Liver (tissue), 3 donors: ENCODE measurements at regions not wholly inside any gene's neighbourhood (a gene's known extent, or its start where the extent isn't known, plus 50 kb on each side); places are given as distances from the start of the nearest gene placed in this dataset.

ENCODE experiments used
- EGR1 ChIP-seq, 2 donors: IDR thresholded peaks; 2 replicates each; pipeline ENCODE4 v1.6.1; 2016 to 2018; ENCODE audit warnings: antibody characterized with exemption in 2 of 2, low read depth in 2 of 2
- GABPA ChIP-seq, 2 donors: IDR thresholded peaks in 1 of 2; conservative IDR thresholded peaks in 1 of 2; 2 replicates each; pipeline ENCODE4 v1.6.1; 2016; ENCODE audit warnings: antibody characterized with exemption in 2 of 2, mild to moderate bottlenecking in 1 of 2, moderate library complexity in 1 of 2
- JUND ChIP-seq, 2 donors: IDR thresholded peaks; 2 replicates each; pipeline ENCODE4 v1.6.1; 2016; ENCODE audit warnings: antibody characterized with exemption in 2 of 2
- RAD21 ChIP-seq, 2 donors: IDR thresholded peaks; 2 replicates each; pipeline ENCODE4 v1.6.1; 2016; ENCODE audit warnings: antibody characterized with exemption in 2 of 2, mild to moderate bottlenecking in 2 of 2
- RXRA ChIP-seq, 2 donors: IDR thresholded peaks; 2 replicates each; pipeline ENCODE4 v1.6.1; 2017 to 2018; ENCODE audit warnings: antibody characterized with exemption in 2 of 2, mild to moderate bottlenecking in 1 of 2
- SP1 ChIP-seq: IDR thresholded peaks from 2 replicates; pipeline ENCODE4 v1.6.1; 2018; ENCODE audit warnings: antibody characterized with exemption, mild to moderate bottlenecking
- TAF1 ChIP-seq: conservative IDR thresholded peaks from 2 replicates; pipeline ENCODE4 v1.6.1; 2016; ENCODE audit warnings: antibody characterized with exemption, mild to moderate bottlenecking
- YY1 ChIP-seq: IDR thresholded peaks from 2 replicates; pipeline ENCODE4 v1.6.1; 2016; ENCODE audit warnings: antibody characterized with exemption, mild to moderate bottlenecking
- TF ChIP-seq, protein P1 (sequence below): fragments of 150-350 bp; IDR thresholded peaks from 2 replicates; pipeline ENCODE4 v1.5.1; 2017; ENCODE audit warnings: improper control_type of control experiment, low read depth, low read length; ENCODE audit not compliant: missing input control
- TF ChIP-seq, protein P2 (sequence below): IDR thresholded peaks from 2 replicates; pipeline ENCODE4 v1.6.1; 2016; ENCODE audit warnings: antibody characterized with exemption, mild to moderate bottlenecking
- TF ChIP-seq, protein P3 (sequence below): IDR thresholded peaks from 2 replicates; pipeline ENCODE4 v1.6.1; 2016; ENCODE audit warnings: antibody characterized with exemption
- donor health status: healthy.
- donor health status: healthy.

DNA sequence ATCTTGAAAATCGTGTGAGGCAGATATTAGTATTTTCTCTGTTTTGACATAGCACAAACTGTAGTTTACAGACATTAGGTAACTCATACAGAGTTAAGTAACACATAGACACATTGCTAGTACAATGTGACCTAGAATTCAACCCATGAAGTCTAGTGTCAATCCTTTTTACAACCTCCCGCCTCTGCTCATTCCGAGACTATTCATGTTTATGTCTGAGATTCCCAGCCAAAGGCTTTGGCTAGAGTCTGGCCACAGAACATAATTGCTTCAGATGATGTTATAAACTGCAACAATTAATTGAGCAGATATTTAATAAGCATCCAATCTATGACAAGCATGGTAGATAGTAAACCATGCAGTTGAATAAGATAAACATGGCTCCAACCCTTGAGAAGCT lies 841.0 kb downstream of the STIM2 start:
- TF ChIP-seq YY1 (no peak), RAD21 (IDR thresholded peaks at IDR 0.05) (no peak), GABPA (IDR thresholded peaks at IDR 0.05 in 1 of 2, conservative IDR thresholded peaks at IDR 0.05 in 1 of 2) (no peak), SP1 (no peak), JUND (IDR thresholded peaks at IDR 0.05) (no peak), TAF1 (no peak), EGR1 (IDR thresholded peaks at IDR 0.05; ENCODE audit: low read depth in 2 of 2) (no peak), RXRA (IDR thresholded peaks at IDR 0.05) (peak in 1 of 2 donors; percentile 40)
- TF ChIP-seq, protein P1, sequence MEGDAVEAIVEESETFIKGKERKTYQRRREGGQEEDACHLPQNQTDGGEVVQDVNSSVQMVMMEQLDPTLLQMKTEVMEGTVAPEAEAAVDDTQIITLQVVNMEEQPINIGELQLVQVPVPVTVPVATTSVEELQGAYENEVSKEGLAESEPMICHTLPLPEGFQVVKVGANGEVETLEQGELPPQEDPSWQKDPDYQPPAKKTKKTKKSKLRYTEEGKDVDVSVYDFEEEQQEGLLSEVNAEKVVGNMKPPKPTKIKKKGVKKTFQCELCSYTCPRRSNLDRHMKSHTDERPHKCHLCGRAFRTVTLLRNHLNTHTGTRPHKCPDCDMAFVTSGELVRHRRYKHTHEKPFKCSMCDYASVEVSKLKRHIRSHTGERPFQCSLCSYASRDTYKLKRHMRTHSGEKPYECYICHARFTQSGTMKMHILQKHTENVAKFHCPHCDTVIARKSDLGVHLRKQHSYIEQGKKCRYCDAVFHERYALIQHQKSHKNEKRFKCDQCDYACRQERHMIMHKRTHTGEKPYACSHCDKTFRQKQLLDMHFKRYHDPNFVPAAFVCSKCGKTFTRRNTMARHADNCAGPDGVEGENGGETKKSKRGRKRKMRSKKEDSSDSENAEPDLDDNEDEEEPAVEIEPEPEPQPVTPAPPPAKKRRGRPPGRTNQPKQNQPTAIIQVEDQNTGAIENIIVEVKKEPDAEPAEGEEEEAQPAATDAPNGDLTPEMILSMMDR, result no peak
- TF ChIP-seq, protein P2, sequence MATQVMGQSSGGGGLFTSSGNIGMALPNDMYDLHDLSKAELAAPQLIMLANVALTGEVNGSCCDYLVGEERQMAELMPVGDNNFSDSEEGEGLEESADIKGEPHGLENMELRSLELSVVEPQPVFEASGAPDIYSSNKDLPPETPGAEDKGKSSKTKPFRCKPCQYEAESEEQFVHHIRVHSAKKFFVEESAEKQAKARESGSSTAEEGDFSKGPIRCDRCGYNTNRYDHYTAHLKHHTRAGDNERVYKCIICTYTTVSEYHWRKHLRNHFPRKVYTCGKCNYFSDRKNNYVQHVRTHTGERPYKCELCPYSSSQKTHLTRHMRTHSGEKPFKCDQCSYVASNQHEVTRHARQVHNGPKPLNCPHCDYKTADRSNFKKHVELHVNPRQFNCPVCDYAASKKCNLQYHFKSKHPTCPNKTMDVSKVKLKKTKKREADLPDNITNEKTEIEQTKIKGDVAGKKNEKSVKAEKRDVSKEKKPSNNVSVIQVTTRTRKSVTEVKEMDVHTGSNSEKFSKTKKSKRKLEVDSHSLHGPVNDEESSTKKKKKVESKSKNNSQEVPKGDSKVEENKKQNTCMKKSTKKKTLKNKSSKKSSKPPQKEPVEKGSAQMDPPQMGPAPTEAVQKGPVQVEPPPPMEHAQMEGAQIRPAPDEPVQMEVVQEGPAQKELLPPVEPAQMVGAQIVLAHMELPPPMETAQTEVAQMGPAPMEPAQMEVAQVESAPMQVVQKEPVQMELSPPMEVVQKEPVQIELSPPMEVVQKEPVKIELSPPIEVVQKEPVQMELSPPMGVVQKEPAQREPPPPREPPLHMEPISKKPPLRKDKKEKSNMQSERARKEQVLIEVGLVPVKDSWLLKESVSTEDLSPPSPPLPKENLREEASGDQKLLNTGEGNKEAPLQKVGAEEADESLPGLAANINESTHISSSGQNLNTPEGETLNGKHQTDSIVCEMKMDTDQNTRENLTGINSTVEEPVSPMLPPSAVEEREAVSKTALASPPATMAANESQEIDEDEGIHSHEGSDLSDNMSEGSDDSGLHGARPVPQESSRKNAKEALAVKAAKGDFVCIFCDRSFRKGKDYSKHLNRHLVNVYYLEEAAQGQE, result no peak
- TF ChIP-seq, protein P3, sequence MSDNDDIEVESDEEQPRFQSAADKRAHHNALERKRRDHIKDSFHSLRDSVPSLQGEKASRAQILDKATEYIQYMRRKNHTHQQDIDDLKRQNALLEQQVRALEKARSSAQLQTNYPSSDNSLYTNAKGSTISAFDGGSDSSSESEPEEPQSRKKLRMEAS, result no peak
